D341Med (cell line): ENCODE measurements at regions not wholly inside any gene's neighbourhood (a gene's known extent, or its start where the extent isn't known, plus 50 kb on each side); places are given as distances from the start of the nearest gene placed in this dataset.
A peak's percentile ranks its signal among the peaks of the same experiment; 100 is the strongest.

ENCODE experiments used
- DNase-seq: peaks from one replicate; pipeline ENCODE4 v3.0.0; 2012; ENCODE audit warnings: low spot score

DNA sequence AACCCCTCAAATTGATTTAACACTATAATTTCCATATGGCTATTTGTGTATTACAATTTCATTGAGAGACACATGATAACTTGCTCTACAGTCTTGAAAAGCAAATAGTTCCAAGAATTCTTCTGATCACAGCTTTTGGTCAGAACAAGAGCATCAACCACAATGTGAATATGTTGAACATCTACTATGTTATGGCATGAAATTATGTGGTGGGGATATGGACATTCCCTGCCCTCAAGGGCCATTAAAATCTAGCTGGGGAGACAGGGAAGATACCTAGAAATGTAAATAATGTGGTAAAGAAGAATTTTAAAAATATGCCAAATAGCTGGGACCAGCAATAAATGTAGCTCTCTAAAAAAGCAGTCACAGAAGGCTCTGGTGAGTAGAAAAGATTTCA, 262.2 kb downstream of the FZD1 start:
- no peak for DNase-seq

DNA sequence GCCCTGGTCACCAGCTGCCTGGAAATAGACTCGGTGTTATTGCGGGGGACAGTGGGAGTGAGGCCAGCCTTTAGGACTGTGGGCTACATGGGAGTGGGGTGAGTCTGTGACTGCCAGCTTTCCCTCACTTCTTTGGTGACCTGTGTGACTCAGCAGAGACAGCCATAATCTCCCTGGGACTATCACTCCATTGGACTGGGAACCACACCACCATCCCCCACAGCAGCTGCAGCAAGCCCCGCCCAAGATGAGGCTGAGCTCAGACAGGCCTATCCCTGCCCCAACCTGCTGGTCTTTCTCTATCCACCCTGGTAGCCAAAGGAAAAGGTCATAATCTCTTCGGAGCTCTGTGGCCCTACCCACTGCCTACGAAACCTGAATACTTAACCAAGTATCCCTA, 263.2 kb downstream of the FZD1 start:
- no peak for DNase-seq

DNA sequence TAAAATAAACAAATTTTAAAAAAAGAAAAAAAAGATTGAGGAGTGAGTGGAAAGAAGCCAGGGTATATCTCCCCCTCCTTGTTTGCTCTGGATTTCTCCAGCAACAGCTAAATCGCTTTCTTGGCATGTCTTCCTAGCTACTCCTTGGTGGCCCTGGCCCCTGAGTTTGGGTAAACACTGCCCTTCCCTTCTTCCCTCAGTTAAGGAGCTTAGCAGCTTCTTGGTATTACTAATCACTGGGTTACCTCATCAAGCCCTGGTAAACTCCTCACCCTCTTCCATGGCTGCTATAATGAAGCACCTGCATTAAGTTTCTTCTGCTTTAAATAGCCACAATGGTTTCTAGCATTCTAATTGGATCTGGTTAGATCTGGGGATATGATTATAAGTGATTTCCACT, 269.8 kb downstream of the FZD1 start:
- peak; percentile 53 for DNase-seq

DNA sequence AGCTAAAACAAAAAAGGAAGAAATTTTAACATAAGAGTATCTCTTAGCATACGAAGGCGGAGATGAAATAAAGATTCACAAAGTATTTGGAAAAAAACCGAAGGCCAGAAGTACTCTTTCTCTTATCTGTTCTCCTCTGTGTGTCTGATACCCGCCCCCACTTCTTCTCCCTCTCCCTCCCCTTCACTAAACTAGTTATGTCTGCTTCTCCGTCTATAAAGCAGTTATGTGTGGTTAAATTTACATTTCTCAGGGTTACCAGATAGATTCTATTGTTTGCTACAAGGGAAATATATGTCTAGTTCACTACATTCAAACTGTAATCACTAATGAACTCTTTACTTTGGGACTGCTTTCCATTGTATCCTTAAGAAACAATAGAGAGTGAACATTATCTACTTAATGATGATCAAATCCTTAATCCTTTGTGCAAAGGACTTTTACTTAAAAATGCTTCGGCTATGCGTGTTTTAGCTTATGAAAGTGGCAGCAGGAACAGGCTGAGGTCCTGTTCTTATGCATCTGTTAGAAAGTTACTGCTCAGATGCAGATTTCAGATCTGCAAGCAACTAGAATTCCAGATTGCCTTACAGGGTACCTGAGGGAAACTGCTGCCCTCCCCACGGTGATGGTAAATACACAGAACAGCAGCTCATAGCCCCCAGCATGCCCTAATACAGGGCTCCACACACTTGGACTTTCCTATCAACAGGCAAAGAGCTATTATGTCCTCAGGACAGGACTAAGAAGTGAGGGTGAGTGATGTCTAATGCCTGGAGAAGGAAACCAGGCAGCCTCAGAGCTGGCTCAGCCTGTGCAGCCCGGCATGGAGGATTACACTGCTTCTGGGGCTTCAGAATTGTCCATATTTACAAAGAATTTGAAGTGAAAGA, 273.3 kb downstream of the FZD1 start:
- peak; percentile 52 for DNase-seq

DNA sequence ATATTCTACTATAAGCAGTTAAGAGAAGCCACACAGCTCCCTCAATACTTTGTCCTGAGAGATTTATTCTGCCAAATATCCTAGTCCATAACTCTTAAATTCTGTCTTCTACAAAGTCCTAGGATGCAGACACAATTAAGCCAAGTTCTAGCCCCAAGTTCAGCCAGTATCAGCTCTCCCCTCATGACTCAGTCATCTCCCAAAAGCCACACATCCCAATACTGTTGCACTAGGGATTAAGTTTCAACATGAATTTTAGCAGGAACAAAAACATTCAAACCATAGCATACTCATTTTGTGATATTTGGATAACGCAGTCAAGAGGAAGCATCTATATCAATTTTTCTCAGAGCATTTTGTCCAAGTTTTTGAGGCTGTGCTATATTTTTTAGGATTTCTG, 277.4 kb downstream of the FZD1 start:
- no peak for DNase-seq

DNA sequence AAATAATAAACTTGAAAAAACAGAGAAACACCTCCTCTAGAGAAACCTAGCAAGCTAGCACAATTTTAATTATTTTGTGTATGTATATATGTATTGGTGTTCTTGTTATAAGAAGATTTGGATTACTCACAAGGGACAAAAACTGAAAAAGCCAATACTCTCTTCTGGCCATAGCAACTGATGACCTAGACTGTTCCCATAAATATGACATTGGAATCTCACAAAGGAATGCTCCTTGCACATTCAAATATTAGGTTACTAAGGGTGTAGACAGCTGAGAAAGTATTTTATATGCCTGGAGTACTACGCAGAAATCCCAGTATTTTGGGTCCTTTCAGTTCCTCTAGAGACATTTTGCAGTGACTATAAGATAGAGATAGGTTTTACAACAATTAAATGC, 279.4 kb downstream of the FZD1 start:
- DNase-seq, result no peak

DNA sequence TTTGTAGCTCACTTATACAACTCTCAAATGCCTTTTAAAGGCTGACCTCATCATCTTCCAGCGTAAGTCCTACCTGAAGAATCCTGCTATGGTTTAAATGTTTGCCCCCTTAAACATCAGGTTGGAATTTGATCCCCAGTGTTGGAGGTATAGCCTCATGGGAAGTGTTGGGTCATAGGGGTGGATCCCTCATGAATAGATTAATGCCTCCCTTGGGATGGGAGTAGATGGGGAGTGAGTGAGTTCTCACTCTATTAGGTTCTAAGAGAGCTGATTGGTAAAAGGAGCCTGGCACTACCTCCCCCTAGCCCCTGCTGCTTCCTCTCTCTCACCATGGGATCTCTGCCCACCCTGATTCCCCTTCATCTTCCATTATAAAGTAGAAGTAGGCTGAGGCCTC, 285.6 kb downstream of the FZD1 start:
- DNase-seq, result no peak

DNA sequence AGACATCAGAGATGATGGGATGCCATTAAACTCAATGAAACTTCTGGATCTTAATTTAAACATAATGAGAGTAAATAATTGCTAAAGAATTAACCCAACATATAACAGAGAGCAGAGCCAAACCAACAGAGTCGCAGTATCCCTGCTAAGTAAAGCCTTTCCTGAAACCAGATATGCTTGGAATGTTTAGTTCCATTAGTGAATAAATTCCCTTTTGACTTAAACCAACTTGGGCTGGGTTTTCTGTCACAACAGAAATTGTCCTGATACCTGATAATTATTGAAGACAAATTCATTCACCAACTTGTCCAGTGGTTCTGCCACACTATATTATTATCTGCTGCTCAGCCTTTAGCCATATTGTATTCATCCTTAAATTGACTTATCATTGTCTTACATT, 286.7 kb downstream of the FZD1 start:
- no peak for DNase-seq

DNA sequence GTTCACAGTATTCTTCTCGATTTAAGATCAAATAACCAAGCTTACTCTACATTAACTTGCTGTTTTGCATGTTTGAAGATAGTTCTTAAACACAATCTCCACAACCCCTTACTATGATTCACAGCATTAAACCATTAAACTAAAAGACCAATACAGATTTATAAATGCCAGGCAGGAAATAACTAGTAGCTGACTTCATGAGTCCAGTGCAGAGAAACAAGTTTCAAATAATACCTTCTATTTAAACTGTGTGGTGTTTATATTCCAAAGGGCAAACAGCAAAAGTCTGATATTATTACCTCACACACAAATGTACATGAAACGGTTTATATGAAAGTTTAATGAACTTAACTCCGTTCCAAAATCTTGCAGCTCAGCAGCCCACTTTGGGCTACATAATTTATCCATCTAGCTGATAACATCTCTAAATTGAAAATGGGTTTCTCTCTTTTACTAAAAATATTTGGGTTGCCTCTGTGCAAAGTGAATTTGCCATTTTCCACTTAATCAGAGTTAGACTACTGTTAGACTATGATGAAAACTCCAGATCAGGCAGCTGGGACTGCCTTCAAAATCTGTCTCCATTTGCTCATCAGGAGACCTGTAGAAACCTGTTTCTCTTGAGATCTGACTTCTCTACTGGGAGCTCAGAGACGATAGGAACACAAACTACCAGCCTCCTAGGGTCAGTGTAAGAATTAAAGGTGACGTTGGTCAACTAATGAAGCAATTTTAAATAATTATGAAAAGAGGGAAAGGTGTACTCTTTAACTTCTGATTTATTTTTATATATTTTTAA, 287.3 kb downstream of the FZD1 start:
- DNase-seq, result no peak

DNA sequence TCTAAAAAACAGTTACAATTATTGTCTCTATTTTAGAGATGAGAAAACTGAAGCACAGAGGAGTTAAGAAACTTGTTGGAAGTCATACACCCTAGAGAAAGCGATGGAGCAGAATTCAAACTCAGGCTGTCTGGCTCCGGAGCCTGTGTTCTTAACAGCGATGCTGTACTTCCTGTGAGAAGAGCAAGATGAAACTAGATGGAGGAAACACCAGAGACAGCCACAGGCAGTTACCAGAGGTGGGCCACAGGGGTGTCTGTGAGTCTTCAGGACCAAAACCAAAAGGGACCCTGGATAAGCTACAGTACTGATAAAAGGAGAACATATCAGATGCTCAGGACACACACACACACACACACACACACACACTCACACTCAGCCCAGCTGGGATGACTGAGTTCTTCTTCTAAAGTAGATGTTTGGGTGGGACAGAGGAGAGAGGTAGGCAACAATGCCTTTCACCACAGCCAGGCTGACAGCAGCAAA, 289.2 kb downstream of the FZD1 start:
- no peak for DNase-seq

DNA sequence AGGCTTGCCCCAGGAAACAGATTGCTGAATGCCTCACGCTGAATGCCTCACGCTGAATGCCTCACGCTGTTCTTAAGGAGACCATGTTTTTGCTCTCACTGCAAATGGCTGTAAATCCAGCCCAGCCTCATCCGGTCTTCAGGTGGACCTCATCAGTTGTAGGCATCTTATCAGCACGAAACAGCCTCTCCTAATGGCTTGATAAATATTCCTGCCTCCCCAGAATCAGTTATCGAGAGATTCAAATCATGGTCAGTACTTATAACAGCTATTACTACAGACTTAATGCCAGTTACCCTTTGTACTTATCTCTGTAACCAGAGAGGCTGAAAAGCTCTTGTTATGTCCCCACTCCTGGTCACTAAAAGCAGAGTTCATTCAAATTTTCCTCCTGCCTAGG, 290.6 kb downstream of the FZD1 start:
- DNase-seq, result no peak

DNA sequence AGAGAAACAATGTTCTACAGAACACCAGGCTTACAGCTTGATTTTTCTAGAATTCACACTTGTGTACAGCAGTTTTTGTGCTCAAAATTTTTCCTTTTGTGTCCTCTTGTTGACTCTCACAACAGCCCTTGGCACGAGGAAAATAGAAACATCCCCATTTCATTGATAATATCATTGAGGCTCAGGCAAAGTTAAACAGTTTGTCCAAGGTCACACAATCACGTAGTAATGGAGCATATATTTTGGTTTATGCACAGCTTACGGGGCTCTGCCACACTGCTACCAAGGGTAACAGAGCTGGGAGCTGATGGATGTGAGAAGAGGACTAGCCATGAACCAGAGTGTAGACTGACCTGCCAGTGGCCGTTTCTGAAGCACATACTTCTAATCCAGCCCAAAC, 292.0 kb downstream of the FZD1 start:
- no peak for DNase-seq

DNA sequence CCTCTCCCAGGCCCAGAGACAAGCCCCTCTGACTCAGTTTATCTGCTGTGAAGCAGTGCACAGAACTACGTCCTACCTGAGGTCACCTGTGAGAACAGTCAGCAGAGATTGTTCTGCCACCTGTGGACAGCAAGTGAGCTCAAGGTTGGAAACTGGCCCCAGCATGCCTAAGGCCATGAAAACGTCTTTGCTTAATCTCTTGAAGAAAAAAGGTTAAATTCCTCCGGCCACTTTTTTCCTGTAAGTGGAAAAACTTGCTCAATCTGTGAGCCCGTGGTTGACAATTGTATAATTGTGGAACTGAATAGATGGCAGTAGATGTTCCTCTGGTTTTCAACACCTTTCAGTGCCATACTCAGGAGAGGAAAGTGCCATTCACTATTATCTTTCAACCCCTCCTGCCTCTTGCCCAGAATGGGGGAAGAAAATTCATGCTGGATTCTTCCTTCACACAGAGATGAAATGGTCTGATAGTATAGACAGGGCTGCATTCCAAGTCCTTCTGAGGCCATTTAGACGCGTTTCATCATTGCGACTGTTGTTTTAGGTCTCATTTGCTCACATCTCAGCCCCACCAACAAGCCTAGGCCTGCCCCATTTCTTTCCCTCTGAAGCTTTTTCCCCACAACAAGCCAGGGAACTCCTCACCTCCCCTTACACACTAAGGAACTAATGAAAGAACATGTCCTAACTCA, 292.9 kb downstream of the FZD1 start:
- no peak for DNase-seq

DNA sequence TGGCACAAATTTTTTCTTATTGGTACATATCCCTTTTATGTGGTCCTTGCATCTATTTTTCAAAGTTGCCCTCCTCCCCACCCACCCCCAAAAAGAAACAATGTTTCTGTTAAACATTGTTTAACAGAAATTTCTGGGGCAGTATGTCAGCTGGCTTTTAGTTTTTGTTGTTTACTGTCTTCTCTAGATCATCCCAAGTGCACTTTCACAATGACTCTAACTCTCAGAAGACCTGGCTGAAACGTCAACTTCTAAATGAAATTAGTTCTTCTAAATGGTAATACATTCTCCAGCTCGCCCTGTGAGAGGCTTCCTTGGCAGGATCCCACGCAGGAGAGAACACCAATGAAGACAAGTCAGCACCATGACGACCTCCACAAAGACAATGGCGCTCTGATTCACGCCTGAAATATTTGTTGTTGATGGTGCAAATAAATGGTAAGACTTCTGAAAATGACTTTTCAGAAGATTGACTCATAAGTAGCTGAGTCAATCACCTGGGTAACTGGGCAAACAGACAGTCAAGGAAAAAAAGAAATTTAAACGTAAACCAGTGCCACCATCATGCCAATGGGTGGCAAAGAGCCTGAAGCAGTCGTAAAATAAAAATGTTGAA, 293.7 kb downstream of the FZD1 start:
- no peak for DNase-seq

DNA sequence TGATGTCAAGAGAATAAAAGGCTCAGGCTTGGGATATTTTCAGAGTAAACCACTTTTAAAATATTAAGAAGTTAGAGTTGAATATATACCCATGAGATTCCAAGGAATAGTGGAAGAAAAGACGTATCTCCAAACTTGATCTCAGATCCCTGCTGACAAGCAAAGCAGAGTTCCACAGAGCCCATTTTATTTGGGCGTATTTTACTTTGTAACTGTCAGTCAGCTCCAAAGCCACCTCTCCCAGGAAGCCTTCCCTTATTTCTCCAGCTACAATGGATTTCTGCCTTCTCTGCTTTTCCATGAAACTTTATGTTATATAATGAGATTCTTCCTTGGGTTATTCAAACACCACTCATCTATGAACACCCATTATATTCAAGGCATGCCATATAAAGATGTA, 295.7 kb downstream of the FZD1 start:
- no peak for DNase-seq

DNA sequence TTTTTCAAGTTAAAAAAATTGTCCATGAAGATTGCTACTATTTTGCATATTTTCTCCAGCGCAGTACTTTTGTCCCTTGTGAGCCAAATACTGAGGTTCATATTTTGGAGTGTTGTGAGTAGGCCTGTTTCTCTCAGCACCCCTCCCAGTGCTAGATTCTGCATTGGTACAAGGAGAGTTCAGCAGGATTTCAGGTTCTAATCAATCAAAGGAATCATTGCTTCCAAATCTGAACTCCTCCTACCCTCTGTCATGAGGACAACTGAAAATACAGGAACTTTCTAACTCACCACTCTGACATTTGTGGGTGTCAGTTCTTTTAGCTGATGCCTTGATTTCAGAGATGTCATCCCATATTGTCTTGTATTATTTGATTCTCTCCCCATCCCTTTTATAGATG, 299.9 kb downstream of the FZD1 start:
- DNase-seq, result no peak

DNA sequence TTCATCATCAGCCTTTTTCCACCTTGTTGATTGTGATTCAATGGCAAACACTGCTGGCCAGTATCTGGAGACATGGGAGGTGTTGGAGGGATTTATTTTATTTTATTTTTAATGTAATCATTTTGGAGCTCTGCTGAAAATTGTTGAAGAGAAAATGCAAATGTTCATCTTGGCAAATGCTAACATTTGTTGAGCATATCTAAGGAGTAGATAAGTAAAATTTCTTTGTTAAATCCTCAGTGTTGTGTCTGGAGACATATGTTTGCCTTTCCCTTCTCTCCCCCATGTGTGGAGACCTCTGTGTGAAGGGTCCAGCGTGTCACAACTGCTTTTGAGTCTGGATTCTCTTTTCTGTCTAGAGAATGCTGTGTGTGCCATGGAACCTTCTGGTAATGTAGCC, 300.3 kb downstream of the FZD1 start:
- no peak for DNase-seq

DNA sequence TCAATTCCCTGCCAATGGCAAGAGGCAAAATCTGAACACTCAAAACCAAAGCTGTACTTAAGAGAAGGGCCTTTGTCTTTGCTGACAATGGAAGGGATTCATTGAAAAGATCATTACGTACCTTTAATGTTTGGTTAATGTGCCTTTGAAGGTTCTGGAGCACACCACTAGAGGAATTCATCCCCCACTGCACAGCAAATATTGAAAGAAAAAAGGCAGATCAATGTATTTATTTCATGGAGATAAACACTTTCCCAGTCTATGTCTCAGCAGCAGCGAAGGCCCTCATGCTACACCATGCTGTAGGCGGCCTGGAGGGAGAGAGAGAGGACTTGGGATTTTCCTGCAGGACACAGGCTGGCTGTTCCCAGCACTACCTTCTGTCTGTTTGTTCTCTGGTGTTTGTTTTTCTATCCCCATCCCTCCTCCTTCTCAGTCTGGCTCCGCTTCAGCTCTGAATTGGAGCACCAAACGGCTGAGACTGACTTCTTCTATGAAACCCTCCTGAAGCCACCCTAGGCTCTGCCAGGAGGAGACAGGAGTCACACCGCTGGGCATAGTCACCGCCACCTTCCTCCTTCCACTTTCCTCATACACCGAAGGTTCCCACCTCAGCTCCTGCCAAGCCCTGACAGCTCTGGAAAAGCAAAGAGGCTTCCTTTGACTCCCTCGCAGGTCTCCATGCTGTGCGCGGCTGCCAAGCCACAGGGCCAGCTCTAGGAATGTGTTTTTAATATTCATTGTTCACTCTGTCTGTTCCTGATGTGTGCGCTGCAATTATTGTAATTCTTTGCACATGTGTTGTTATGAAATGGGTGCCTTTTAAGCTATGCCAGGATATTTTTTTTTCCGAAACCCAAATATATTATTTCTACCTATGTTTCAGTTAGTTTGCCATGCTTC, 301.5 kb downstream of the FZD1 start:
- DNase-seq, result no peak

DNA sequence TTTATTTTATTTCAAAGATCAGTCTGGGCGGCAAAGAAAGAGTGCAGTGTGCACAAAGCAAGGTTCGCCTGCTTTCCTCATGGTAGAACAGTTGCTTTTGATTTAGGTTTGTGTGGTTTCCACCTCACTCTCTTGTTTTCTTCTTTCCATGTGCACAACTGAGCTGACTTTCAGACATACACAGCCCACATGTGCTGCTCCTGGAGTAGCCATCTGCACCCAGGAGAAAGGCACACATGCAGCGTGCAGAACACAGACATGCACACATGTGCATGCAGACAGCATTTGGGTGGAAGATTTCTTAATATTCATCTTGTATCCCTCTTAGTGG, 302.1 kb downstream of the FZD1 start:
- no peak for DNase-seq

DNA sequence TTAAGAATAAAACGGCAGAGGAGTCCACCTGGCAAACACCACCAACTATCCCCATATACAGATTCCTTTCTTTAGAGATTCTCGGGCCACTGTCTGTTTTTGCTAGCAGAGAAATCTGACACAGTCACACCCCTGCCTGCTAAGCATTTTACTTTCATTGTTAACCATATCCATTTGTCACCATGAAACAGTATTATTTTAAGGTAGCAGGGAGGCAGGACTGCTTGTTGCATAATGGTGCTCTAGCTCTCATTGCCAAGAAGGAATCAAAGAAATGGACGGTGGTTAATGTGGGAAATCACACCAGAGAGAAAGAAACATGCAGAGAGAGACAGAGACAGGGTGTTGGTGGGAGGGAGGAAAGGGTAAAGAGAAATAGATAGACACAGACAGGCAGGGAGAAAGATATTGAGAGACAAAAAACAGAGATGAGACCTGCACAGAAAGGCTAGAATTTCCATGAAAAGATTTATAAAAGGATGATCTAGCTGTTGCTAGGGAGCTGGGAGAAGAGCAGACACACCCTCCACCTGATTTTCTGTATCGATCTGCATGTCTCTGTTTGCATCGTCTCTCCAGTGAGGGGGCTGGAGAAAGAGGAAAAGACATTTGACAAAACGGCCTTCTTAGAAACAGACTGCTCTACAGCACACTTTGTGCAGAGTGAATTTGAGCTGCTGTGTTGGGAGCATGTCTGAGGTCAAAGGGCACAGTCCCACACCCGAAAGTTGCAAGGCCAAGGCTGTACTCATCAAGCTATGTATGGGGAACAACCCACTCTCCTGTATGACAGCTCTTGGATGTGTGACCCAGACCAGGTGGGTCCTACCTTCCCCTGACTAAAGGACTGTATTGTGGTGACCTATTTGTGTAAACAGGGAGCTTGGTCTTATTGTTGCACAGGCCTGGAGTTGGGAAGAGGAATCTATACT, 303.1 kb downstream of the FZD1 start:
- DNase-seq, result no peak
